ENCODE measurements at regions not wholly inside any gene's neighbourhood (a gene's known extent, or its start where the extent isn't known, plus 50 kb on each side); places are given as distances from the start of the nearest gene placed in this dataset.

DNA sequence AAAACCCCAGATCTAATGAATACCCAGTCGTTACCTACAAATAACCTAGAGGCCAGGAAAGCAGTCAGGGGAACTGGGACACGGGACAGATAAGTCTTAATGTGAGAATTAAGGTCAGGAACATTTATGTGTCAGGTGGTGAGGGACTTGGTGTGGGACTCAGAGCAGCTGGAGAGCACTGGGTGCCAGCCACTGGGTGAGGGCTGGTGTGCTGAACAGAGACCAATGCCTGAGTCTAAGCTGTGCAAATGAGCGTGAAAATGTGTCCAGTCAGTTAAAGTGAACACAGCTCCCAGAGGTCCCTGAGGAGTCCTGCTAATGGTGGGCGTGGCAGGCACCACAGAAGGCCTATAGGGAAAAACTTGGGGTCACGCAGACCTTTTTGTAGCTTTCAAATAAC is 225.9 kb downstream of the C1D start:
- TF ChIP-seq ZNF70 (CRISPR knock-in tag; IDR thresholded peaks at IDR 0.05) (no peak), OSR1 (CRISPR knock-in tag; IDR thresholded peaks at IDR 0.05) (no peak), RARB (CRISPR knock-in tag; IDR thresholded peaks at IDR 0.05) (no peak), ZNF8 (CRISPR knock-in tag; IDR thresholded peaks at IDR 0.05) (no peak), ZC3H10 (CRISPR knock-in tag; IDR thresholded peaks at IDR 0.05) (no peak), TOX (CRISPR knock-in tag; IDR thresholded peaks at IDR 0.05; ENCODE audit: borderline replicate concordance) (no peak), ARNTL (CRISPR knock-in tag; IDR thresholded peaks at IDR 0.05; ENCODE audit: borderline replicate concordance, low read depth) (no peak), POU6F1 (CRISPR knock-in tag; IDR thresholded peaks at IDR 0.05; ENCODE audit: borderline replicate concordance, low read depth) (no peak), GLIS3 (CRISPR knock-in tag; IDR thresholded peaks at IDR 0.05) (no peak), ZFP30 (CRISPR knock-in tag; IDR thresholded peaks at IDR 0.05) (no peak), CSDC2 (CRISPR knock-in tag; IDR thresholded peaks at IDR 0.05) (no peak)
- TF ChIP-seq, protein P1, sequence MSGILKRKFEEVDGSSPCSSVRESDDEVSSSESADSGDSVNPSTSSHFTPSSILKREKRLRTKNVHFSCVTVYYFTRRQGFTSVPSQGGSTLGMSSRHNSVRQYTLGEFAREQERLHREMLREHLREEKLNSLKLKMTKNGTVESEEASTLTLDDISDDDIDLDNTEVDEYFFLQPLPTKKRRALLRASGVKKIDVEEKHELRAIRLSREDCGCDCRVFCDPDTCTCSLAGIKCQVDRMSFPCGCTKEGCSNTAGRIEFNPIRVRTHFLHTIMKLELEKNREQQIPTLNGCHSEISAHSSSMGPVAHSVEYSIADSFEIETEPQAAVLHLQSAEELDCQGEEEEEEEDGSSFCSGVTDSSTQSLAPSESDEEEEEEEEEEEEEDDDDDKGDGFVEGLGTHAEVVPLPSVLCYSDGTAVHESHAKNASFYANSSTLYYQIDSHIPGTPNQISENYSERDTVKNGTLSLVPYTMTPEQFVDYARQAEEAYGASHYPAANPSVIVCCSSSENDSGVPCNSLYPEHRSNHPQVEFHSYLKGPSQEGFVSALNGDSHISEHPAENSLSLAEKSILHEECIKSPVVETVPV (CRISPR knock-in tag; IDR thresholded peaks at IDR 0.05), result no peak
- TF ChIP-seq, protein P2, sequence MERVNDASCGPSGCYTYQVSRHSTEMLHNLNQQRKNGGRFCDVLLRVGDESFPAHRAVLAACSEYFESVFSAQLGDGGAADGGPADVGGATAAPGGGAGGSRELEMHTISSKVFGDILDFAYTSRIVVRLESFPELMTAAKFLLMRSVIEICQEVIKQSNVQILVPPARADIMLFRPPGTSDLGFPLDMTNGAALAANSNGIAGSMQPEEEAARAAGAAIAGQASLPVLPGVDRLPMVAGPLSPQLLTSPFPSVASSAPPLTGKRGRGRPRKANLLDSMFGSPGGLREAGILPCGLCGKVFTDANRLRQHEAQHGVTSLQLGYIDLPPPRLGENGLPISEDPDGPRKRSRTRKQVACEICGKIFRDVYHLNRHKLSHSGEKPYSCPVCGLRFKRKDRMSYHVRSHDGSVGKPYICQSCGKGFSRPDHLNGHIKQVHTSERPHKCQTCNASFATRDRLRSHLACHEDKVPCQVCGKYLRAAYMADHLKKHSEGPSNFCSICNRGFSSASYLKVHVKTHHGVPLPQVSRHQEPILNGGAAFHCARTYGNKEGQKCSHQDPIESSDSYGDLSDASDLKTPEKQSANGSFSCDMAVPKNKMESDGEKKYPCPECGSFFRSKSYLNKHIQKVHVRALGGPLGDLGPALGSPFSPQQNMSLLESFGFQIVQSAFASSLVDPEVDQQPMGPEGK (CRISPR knock-in tag; IDR thresholded peaks at IDR 0.05; ENCODE audit: borderline replicate concordance), result no peak
